ENCODE measurements at regions not wholly inside any gene's neighbourhood (a gene's known extent, or its start where the extent isn't known, plus 50 kb on each side); places are given as distances from the start of the nearest gene placed in this dataset.

GRCh38 chrX:63404332-63404731, 53.2 kb upstream of the SPIN4 start:
- Mint-ChIP-seq H3K27me3 (ENCODE audit: low read depth) (no peaks in the 10 kb centered on the region), H3K36me3 (ENCODE audit: low read depth) (no peaks in the 10 kb centered on the region), H3K9me3 (peaks cover 6% of the 10 kb centered on the region), H3K27ac (no peak overlapping the region), H3K4me3 (no peak overlapping the region), H3K4me1 (ENCODE audit: low read depth) (no peaks in the 10 kb centered on the region)
- intact Hi-C loops (cut with micrococcal nuclease), result no loop called here
- DNase-seq, result no peak
- CTCF ChIA-PET, result no interaction called here

- Mint-ChIP-seq H3K27ac (no peak overlapping the region), H3K36me3 (ENCODE audit: low read depth) (no peaks in the 10 kb centered on the region), H3K4me1 (ENCODE audit: low read depth) (no peaks in the 10 kb centered on the region), H3K27me3 (ENCODE audit: low read depth) (no peaks in the 10 kb centered on the region), H3K9me3 (peaks cover 6% of the 10 kb centered on the region), H3K4me3 (no peak overlapping the region)
- CTCF ChIA-PET, result no interaction called here
- no peak for DNase-seq
- intact Hi-C loops (cut with micrococcal nuclease), result no loop called here
Measured at GRCh38 chrX:63402106-63402505, 51.0 kb upstream of the SPIN4 start.
